Calu3 (cell line): ENCODE measurements at regions not wholly inside any gene's neighbourhood (a gene's known extent, or its start where the extent isn't known, plus 50 kb on each side); places are given as distances from the start of the nearest gene placed in this dataset.

Experiments
- BruUV-seq: library from RNA; stranded (reverse); fragments of 400-500 nt; replicated peaks from 2 replicates; lab custom pipeline; 2021; lab: Mats Ljungman, UMichigan
- CTCF ChIA-PET: fragments of 300-600 bp; sonication (Branson Sonifier 250); formaldehyde crosslinking; loops from one replicate; lab custom pipeline; 2022; ENCODE audit warnings: antibody characterized with exemption; lab: Charles Lee
- DNase-seq: peaks from one replicate; pipeline ENCODE4 v3.0.0; 2022
- H3K27ac Mint-ChIP-seq: one replicate; pipeline ENCODE4 v1.8.0; 2022; ENCODE audit warnings: mixed read lengths; ENCODE audit not compliant: unreplicated experiment
- H3K27me3 Mint-ChIP-seq: one replicate; pipeline ENCODE4 v1.8.0; 2022; ENCODE audit warnings: mixed read lengths; ENCODE audit not compliant: unreplicated experiment
- H3K36me3 Mint-ChIP-seq: one replicate; pipeline ENCODE4 v1.8.0; 2022; ENCODE audit warnings: mild to moderate bottlenecking, moderate library complexity, mixed read lengths; ENCODE audit not compliant: insufficient read depth, unreplicated experiment
- H3K4me1 Mint-ChIP-seq: one replicate; pipeline ENCODE4 v1.8.0; 2022; ENCODE audit warnings: mild to moderate bottlenecking, low read depth, mixed read lengths; ENCODE audit not compliant: unreplicated experiment
- H3K4me3 Mint-ChIP-seq: one replicate; pipeline ENCODE4 v1.8.0; 2022; ENCODE audit warnings: mild to moderate bottlenecking, low read depth, moderate library complexity, mixed read lengths; ENCODE audit not compliant: unreplicated experiment
- H3K9me3 Mint-ChIP-seq: one replicate; pipeline ENCODE4 v1.8.0; 2022; ENCODE audit warnings: low read depth, mixed read lengths; ENCODE audit not compliant: unreplicated experiment
- intact Hi-C: fragments of 100-400 bp; cut with micrococcal nuclease; formaldehyde crosslinking; loops from one replicate; pipeline ENCODE4 v1.10.0; 2022; ENCODE audit not compliant: unreplicated experiment
- TF ChIP-seq, protein P1 (sequence below): fragments of 200-600 bp; IDR thresholded peaks from one replicate; pipeline ENCODE4 v1.8.0; 2022; ENCODE audit warnings: antibody characterized with exemption; ENCODE audit not compliant: unreplicated experiment

DNA sequence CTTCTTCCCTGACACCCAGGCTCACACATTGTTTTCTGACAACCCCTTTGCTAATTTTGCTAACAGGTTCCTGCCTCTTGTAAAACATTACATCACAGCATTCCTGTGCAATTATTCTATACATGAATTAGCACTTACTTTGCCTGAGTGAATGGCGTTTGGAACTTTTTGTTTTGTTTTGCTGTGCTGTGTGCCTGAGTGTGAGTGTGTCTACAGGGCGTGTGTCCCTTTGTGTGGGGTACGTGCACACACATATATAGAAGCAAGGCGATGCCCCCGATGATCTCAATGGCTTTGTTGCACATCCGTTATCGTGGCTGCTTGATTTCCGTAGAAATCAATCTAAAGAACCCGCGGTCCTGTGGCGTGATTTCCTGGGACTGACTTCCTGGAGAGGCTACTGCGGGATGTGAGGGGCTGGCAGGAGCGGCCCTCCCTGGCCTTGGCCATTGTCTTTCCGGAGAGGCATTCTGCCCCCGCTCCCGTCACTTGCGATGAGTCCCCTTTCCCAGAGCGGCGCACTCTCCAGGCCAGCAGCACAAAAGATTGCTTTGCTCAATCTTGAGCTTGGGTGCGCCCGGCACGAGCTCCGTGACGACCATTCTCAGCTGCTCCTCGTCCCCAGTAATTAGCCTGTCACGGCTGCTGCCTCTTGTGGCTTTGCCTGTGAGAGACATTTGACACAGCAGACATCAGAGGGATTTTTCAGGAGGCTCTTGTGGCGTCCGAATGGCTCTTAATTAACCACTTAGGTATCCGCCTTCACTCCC, 398.1 kb upstream of the IRX1 start:
- CTCF ChIA-PET: no interaction called here
- Mint-ChIP-seq H3K27me3 (no peaks in the 10 kb centered on the region), H3K4me1 (no peaks in the 10 kb centered on the region), H3K9me3 (peaks cover 4% of the 10 kb centered on the region), H3K4me3 (no peak overlapping the region), H3K27ac (no peak overlapping the region), H3K36me3 (peaks cover 3% of the 10 kb centered on the region)
- DNase-seq: no peak
- TF ChIP-seq, protein P1, sequence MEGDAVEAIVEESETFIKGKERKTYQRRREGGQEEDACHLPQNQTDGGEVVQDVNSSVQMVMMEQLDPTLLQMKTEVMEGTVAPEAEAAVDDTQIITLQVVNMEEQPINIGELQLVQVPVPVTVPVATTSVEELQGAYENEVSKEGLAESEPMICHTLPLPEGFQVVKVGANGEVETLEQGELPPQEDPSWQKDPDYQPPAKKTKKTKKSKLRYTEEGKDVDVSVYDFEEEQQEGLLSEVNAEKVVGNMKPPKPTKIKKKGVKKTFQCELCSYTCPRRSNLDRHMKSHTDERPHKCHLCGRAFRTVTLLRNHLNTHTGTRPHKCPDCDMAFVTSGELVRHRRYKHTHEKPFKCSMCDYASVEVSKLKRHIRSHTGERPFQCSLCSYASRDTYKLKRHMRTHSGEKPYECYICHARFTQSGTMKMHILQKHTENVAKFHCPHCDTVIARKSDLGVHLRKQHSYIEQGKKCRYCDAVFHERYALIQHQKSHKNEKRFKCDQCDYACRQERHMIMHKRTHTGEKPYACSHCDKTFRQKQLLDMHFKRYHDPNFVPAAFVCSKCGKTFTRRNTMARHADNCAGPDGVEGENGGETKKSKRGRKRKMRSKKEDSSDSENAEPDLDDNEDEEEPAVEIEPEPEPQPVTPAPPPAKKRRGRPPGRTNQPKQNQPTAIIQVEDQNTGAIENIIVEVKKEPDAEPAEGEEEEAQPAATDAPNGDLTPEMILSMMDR: no peak
- intact Hi-C loops: no loop called here
- BruUV-seq: no TSS peak

GRCh38 chr5:3195994-3196393, 399.6 kb upstream of the IRX1 start:
- no peak for DNase-seq
- no peak overlapping the region for H3K27ac Mint-ChIP-seq
- no peaks in the 10 kb centered on the region for H3K27me3 Mint-ChIP-seq
- CTCF ChIA-PET: no interaction called here
- no TSS peak for BruUV-seq
- intact Hi-C loops: no loop called here
- TF ChIP-seq, protein P1: no peak
- H3K36me3 Mint-ChIP-seq: no peaks in the 10 kb centered on the region
- H3K4me3 Mint-ChIP-seq: no peak overlapping the region
- no peaks in the 10 kb centered on the region for H3K4me1 Mint-ChIP-seq
- peaks cover 2% of the 10 kb centered on the region for H3K9me3 Mint-ChIP-seq

GRCh38 chr5:3194684-3195083, 400.9 kb upstream of the IRX1 start:
- Mint-ChIP-seq H3K4me1 (no peaks in the 10 kb centered on the region), H3K27me3 (no peaks in the 10 kb centered on the region), H3K36me3 (no peaks in the 10 kb centered on the region), H3K9me3 (no peaks in the 10 kb centered on the region), H3K27ac (no peak overlapping the region), H3K4me3 (no peak overlapping the region)
- DNase-seq: no peak
- CTCF ChIA-PET: no interaction called here
- TF ChIP-seq, protein P1: no peak
- intact Hi-C loops: no loop called here
- BruUV-seq: no TSS peak

DNA sequence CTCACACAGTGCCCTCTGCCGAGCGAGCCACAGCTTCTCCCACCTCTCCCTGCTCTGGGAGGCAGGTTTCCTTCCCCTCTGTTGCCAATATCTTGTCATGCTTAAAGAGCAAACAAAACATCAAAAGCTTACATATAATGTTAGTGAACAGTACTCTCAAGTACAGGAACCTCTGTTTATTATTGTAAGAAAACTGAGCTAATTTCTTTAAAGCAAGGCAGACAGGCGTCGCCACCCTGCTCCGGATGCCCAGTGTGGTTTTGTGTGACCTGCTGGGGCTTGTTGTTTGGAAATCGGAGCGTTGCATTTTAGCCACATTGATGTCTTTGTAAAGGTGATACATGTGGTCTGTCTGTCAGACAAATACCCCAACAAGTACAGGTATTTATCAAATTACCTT, 401.4 kb upstream of the IRX1 start:
- no TSS peak for BruUV-seq
- no peak for DNase-seq
- CTCF ChIA-PET: no interaction called here

More for the DNA sequence above, 401.4 kb upstream of the IRX1 start:
- Mint-ChIP-seq H3K27me3 (no peaks in the 10 kb centered on the region), H3K36me3 (no peaks in the 10 kb centered on the region), H3K9me3 (no peaks in the 10 kb centered on the region), H3K4me3 (no peak overlapping the region), H3K4me1 (no peaks in the 10 kb centered on the region), H3K27ac (no peak overlapping the region)
- intact Hi-C loops: no loop called here
- TF ChIP-seq, protein P1: no peak
